ENCODE measurements at regions not wholly inside any gene's neighbourhood (a gene's known extent, or its start where the extent isn't known, plus 50 kb on each side); places are given as distances from the start of the nearest gene placed in this dataset.
"Not testable (repeated sequence)": the region's sequence is repeated elsewhere in the genome, so short reads cannot be mapped to it uniquely, and the experiment has no call there.

DNA sequence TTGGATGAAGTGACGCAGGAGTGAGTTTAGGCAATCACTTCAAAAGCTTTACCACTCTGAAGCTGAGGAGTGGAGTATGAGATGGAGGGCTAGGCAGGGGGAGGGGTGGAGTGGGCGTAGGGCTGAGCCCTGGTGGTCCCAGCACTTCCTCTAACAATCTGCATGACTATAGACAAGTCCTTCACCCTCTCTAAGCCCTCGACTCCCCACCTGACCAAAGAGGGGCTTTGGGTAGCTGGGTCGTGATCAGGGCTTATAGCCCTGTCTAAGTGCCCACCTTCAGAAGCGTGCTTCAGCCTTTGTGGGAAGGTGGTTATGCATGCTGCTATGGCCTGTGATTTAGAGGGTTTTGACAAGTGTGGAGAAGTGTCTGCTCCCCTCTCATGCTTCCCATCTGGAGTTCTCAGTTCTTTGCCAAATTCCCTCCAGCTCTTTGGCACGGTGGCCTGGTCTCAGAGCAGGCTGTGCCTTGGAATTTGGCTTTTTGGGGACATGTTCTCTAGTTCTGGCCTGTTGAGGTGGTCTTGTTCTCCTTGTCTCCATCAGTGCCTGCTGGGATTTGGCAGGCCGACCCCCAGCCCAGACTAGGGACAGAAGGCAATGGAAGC lies 53.0 kb downstream of the ACTBL2 start:
- DNase-seq (ENCODE audit: low read depth), result peak; percentile 53

DNA sequence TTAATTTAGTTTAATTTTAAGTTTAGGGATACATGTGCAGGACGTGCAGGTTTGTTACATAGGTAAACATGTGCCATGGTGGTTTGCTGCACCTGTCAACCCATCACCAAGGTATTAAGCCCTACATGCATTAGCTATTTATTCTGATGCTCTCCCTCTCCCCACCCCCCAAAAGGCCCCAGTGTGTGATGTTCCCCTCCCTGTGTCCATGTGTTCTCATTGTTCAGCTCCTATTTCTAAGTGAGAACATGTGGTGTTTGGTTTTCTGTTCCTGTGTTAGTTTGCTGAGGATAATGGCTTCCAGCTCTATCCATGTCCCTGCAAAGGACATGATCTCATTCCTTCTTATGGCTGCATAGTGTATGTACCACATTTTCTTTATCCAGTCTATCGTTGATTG lies 53.6 kb downstream of the ACTBL2 start:
- not testable (repeated sequence) for DNase-seq (ENCODE audit: low read depth)

DNA sequence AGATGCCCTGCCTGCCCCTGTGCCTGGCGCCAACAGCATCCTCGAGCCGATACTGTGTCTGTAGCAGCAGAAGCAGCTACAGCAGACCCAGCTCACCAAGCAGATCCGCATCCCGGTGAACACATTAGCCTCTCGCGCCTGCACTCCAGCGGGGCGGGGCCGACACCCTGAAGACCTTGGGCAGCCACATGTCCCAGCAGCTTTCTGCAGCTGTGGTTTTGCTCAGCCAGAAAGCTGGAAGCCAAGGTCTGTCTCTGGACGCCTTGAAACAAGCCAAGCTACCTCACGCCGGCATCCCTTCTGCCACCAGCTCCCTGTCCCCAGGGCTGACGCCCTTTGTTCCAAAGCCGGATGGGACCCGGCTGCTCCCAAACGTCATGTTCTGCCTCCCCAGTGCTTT lies 59.6 kb downstream of the ACTBL2 start:
- DNase-seq (ENCODE audit: low read depth), result no peak

DNA sequence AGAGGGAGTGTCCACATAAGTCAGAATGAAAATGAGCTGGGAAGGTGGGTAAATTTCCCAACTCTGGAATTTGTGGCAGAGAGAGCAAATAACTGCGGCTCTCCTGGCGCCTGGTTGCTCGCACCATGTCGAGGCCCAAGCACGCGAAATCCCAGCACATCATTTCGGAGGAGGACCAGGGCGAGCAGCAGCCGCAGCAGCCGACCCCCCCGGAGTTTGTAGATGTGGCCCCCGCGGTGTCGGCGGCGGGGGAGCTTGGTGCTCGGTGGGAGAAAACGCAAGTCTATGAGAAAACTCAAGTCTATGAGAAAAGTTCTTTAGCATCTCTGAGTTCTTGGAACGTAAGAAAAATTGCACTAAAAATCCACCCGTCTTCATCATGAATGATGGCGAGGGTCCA lies 60.3 kb downstream of the ACTBL2 start:
- DNase-seq (ENCODE audit: low read depth), result no peak

DNA sequence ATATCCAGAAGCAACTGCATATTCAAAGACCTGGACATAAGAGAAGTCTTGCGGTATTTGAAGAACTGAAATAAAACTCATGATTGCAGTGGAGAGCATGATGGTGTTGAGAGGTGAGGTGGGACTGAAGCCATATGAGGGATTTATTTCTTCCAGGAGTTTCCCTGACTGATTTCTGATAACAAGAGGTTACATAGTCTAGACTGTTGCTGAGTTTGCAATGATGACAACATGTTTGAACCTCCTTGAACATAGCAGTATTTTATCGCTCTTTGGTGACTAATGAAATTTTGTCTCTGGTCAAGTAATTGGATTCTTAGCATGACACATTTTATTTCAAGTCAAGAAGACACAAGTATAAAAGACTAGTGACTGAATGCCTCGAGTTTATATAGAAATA lies 61.8 kb downstream of the ACTBL2 start:
- DNase-seq (ENCODE audit: low read depth), result no peak

DNA sequence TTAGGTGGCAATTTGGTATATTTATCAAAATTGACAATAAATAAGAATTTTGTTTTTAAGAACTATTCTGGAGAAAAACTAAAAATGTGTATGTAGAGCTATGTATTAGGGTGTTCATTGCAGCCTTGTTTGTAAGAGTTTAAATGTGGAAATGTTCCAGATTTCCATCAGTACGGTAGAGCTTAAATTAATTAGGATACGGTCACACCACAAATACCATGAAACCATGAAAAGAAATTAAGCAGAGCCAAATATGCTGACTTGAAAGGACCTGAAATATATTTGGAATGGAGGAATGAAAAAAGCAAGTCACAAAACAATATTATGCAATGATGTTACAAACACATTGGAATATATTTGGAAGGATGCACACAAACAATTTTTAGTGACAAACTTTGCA lies 64.6 kb downstream of the ACTBL2 start:
- DNase-seq (ENCODE audit: low read depth), result no peak

DNA sequence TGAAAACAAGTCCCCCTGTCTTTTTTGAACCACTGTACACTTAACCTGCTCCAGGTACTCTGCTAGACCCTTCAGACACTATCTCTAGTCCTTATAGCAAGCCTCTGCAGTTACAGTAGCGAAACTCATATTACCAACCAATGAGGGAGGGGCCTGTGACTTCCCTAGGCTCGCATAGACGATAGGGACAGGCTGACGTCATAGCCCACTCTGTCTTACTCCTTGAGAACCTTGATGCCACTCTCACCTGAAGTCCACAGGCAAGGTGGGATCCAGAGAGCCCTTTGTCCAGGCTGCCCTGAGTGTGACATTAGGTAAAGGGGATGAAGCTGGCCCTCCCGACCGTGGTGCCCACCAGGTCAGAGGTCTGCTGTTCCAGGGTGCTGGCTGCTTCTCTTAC lies 65.3 kb downstream of the ACTBL2 start:
- DNase-seq (ENCODE audit: low read depth), result no peak

DNA sequence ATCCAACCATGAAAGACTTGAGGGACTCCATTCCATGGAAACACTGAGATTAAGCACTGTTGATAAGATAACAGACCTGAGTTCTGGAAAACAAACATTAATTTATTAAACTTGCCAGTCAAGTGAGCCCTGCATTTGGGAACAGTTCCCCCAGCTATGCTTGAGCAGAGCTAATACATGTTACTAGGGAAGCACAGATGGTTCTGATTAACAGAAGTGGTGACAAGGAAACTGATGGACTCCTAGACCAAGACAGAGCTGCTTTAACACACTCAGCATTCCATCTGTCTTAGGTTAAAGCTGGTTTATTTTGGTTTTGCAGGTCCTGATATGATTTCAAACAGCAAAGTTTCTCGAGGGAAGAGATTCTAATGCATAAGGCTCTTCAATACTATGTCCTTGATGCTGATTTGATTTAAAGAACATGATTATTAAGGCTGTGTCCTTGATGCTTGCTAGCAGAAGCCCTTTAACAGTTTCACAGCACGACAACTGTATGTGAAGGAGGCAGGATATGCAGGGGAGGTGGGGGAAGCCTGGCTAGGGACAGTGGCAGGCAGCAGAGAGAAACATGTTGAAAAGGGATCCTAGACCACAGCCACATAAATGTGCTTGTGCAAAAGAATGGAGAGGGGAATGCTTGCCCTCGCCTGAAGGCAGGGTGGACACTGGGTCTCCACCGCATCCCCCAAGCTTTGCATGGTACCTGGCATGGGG lies 66.2 kb downstream of the ACTBL2 start:
- DNase-seq (ENCODE audit: low read depth), result peak; percentile 56

DNA sequence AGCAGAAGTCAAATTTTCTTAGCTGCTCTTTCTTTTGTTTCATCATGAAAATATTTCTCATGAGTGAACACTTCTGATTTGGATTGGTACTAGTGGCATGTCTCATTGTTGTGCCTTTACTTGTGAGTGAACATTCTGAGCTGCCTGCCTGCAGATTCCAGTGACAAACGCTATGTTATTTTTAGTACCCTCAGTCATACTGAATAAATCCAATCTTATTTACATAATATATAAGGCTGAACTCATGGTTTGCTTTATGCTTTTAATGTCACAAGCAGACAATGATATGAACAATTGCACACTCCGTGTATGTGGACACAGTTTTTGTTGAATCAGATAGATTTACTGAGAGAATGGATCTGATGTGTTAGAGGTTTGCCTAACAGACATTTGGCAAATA lies 67.8 kb downstream of the ACTBL2 start:
- DNase-seq (ENCODE audit: low read depth), result no peak

DNA sequence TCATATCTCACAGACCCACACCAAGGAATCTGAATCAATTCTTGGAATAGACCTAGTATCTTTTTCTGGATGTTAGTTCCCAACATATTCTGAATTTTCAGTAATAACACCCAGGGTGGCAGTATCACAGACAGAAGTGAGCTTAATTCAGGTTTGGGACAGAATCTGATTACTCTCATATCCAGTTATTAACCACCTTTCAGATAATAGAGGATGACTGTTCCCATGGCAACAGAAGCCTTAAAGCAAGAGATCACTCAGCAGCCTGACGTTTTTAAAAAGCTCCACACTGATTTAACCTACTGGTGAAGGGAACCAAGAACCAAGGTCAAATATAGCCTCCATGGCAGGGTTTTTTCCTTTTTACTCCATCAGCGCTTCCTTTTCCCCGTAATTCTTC lies 68.4 kb downstream of the ACTBL2 start:
- no peak for DNase-seq (ENCODE audit: low read depth)

DNA sequence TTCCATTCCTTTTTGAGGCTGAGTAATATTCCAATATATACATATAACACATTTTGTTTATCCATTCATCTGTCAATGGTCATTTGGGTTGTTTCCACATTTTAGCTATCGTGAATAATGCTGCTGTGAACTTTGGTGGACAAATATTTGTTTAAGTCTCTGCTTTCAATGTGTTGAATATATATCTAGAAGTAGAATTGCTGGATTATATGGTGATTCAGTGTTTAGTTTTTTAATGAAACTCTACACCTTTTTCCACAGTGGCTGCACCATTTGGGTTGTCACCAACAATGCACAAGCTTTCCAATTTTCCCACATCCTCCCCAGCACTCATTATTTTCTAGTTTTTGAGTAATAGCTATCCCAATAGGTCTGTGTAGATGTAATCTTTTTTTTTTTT lies 69.5 kb downstream of the ACTBL2 start:
- DNase-seq (ENCODE audit: low read depth), result no peak

DNA sequence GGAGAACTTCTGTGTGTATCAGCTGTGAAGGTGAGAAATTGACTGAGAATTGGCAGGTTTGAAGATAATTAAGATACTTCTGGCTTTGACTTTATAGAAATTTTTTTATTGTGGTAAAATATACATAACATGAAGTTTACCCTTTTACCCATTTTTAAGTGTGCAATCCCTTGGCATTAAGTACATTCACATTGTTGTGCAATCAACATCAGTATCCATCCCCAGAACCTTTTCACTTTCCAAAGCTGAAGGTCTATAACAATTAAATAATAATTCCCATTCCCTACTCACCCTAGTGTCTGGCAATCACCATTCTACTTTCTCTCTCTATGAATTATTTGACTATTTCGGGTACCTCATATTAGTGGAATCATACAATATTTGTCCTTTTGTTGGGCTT lies 69.9 kb downstream of the ACTBL2 start:
- DNase-seq (ENCODE audit: low read depth), result no peak

DNA sequence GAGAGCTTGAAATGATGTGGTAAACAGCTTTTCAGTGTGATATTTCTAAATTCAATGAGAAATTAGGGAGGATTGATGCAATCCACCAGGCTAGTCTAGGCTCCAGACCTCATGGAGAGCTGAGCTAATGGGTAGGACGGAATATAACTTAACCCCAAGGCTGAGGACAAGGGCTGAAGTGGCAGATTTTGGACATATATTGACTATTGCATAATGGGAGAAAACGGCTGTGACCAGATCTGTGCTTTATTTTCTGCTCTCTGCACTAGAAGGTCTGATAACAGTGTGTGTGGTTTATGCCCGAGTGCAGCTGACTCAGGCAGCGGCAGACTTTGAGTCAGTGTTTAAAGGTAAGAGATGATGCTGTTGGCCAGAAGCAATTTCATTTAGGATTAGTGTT lies 70.6 kb downstream of the ACTBL2 start:
- DNase-seq (ENCODE audit: low read depth), result no peak

DNA sequence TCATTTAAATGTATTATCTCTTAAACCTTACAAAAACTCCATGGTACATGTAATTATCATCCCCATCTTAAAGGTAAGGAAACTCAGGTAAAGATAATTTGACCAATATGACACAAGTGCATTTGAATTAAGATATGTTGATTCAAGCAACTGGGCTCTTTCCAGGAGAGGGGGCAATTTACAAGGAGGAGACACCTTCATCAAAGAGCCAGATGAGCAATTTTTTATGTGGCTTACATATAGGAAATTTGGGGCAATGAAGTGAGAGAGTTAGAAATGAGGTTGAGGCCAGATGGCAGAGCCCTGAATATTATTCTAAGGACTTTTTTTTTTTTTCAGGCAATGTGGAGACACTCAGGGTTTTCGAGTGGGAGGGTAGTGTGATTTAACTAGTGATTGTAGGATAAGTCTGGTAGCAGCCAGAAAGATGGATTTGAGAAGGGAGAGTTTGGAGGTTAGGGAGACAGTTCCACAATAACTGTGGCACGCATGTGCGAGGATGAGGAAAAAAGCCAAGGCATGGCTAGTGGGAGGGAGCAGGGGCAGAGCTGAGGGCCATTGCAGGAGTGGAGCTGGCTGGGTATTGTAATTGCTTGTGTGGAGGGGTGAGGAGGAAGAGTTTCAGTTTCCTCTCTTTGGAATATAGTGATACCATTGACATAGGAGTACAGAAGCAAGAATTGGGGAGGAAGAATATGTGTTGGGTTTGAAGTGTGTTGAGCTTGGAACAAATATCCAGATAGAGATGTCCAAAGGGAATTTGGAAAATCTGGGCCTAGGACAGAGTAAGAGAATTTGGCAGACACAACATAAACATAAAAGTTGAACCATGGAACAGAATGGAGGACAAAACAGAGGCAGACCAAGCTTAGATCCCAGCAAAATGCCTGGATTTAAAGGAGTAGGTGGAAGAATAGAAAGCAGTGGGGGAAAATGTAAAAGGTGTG lies 72.0 kb downstream of the ACTBL2 start:
- no peak for DNase-seq (ENCODE audit: low read depth)

DNA sequence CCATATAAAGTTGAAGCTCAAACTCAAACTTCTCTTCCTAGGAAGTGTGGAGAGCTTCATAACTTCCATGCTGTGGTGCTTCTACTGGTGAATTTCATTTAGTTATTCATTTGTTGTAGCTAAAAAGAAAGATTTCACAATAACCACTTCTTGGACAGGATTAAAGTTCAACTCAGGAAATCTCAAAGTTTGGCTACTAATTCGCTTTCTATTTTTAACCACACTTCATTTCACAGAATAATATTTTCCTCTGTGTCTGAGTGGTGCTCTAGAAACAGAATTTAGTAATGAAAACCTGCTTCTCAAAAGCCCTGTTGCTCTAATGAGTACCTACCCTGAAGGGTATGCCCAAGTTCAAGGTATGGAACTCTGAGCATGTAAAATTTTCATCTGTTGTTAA lies 73.9 kb downstream of the ACTBL2 start:
- peak; percentile 20 for DNase-seq (ENCODE audit: low read depth)

DNA sequence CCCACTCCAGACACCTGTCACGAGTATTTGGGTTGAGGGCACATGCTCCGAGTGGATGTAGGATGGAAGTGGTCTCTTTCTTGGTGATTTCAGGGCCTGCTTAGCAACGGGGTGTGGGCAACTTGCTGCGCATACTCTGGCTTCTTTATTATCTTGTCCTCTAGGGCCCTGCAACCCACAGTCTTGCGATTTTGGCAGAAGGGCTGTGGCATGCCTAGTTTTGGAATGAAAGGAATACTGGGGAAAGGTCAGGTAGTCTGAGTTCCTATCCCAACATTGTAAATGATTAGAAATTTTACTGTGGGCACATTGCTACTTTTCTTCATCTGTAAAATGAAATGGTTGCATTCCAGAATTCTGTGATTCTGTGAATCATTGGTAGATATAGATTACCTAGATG lies 74.3 kb downstream of the ACTBL2 start:
- no peak for DNase-seq (ENCODE audit: low read depth)

DNA sequence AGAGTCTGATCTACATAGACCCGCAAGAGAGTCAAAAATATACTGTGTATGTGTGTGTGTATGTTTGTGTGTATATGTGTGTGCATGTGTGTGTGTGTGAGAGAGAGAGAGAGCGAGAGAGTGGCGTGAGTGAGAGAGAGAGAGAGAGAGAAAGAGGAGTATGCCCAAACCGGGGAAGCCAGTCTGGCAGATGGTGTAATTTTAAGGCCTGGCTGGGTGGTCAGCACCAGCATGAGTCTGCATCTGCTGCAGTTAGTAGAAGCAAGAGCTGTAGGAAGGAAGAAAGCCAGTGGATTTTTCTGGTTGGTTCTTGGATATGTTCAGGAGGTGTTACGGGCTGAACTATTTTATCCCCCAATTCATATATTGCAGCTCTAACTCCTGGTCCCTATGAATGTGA lies 75.2 kb downstream of the ACTBL2 start:
- no peak for DNase-seq (ENCODE audit: low read depth)

DNA sequence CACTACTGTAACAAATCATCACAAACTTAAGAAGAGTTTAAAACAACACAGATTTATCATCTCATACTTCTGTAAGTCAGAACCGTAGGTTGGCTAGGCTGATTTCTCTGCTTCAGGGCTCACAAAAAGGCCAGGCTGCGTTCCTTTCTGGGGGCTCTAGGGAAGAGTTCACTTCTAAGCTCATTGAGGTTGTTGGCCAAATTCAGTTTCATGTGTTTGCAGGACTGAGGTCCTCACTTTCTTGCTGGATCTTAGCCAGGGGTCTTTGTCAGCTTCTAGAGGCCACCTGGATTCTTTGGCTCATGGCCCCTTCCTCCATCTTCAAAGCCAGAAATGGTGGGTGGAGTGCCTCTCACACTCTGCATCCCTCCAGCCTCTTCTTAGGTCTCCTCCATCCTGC lies 76.0 kb downstream of the ACTBL2 start:
- DNase-seq (ENCODE audit: low read depth), result no peak

DNA sequence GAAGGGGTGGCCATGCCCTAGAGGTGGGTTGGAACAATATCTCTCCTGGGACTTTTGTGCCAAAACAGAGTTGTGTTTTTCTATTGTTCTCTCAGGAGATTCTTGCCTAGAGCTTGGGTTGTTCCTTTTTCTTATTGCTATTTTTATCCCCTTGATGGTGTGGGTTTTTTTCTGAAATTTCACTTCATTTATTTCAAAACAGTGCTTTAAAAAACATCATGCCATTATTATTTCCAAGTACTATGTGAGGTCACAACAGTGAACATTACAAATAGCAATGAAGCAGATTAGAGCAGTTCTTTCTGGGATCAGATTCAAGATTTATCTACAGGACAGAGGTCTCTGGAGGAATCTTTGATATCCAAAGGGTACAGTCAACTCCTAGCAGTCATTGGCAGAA lies 76.6 kb downstream of the ACTBL2 start:
- DNase-seq (ENCODE audit: low read depth), result no peak

DNA sequence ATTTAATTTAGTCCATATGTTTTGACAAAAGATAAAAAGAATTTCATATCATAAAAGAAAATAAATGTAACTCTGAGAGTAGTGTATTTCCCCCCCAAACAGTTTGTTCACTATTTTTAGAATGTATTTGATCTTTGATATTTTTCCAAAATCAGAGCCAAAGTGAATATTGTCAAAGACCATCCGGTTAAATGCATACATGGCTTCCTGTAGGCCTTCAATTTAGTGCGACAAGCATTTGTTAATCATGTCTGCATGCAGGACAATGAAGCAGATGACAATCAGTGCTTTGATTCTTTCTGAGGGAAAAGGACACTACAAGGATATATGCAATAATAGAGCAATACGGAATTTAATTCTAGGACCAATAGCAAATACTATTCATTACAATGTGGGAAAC lies 79.8 kb downstream of the ACTBL2 start:
- DNase-seq (ENCODE audit: low read depth), result no peak

DNA sequence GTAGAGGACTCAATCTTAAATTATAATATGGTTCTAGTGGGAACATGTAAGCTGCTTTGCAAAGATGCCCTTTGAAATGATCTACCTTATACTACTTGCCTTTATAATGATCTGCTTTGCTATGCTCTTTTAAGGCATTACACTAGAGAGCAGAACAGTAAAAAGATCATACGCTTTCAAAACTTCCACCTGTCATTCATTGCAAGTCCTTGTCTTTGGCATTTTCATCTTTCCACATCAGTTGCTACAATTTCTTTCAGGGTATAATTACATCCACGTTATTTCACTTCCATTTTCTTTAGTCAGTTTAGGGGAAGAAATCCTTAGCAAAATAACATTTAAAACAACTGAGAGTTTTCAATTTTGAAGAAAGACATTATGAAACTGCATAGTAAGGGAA lies 80.3 kb downstream of the ACTBL2 start:
- no peak for DNase-seq (ENCODE audit: low read depth)

DNA sequence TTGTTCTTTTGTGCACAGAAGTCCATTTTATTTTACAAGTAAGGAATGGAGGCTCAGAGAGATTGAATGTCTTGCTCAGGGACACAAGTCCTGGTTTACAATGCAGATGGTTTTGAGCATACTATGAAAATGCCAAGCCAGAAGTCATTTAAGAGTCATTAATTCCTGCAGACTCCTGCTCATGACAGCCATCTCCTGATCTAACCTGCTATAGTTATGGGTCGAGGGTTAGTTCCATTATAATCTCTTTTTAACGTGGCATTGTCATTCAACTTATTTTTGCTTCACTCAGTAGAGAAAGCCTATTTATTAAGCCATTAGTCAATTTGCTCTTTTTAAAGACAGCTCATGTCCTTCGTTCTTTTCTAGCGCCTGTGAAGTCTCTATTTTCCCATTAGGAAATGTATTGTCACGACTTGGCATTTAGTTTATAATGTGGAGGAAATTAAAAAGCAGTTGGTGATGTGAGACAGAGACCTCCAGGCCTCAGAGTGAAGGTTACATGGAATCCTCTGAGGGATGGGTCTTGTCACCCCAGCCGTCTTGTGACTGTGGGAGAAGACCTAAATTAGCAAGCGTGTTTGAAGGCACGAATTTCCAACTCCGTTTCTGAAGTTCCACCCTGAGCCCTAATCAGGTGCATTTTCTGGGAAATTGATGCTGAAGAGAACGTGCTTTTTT lies 84.1 kb downstream of the ACTBL2 start:
- DNase-seq (ENCODE audit: low read depth), result no peak

DNA sequence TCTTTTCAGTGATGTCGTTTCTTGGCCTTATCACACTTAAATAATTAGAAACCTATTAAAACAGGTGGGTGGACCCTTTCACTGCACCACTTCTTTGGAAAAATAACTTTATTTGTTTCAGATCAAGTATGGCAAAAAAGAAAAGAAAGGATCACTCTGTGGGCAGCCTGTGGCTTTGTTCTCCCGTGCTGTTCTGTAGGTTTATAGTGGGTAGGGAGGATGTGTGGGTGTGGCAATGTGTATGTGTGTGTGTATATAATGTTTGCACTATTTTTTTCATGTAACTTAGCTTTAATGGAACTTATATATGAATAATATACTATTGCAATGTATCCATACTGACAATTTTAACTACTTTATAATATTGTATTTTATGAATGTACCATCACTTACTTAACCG lies 85.9 kb downstream of the ACTBL2 start:
- DNase-seq (ENCODE audit: low read depth), result no peak
